ENCODE measurements at regions not wholly inside any gene's neighbourhood (a gene's known extent, or its start where the extent isn't known, plus 50 kb on each side); places are given as distances from the start of the nearest gene placed in this dataset.

DNA sequence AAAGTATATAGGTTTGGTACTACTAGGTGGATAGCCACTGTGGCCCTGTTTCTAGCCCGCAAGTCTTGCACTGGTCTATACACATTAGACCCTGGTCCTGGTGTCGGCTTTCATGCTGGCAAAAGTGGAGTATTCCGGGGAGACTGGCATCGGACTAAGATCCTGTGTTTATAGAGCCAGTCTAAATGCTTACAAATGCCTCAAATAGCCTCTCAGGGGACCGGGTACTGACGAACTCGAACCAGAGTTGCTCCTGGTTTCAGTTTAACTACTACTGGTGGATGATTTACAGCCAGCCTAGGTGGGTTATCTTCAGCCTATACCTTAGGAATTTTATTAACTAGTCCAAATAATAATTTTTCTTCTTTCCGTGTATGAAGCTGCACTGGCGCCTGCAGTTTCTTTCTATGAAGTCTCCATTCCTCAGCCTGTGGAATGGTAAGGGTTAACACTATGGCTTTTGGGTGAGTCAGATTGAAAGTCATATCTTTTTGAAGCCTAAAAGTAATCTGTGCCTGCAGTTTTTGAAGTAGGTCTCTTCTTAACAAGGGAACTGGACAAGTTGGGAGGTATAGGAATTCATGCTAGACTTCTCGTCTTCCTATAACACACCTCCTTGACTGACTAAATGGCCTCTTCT, 51.3 kb downstream of the OR10H4 start:
- no peak for TF ChIP-seq CTCF (IDR thresholded peaks at IDR 0.05)
- no peak for TF ChIP-seq POLR2AphosphoS5 (IDR thresholded peaks at IDR 0.05)
